GM23338 (cell line): ENCODE measurements at regions not wholly inside any gene's neighbourhood (a gene's known extent, or its start where the extent isn't known, plus 50 kb on each side); places are given as distances from the start of the nearest gene placed in this dataset.

Experiments
- ATAC-seq: fragments of 200-7000 bp; cut with Tn5 transposase; 3 replicates; pipeline ENCODE4 v1.9.1; 2020
- DNase-seq: peaks from one replicate; pipeline ENCODE4 v3.0.0-alpha.2; 2015; ENCODE audit warnings: low spot score
- H2AFZ ChIP-seq: fragments of 200-600 bp; sonication (generic); 2 replicates; pipeline ENCODE4 v1.8.0; 2016; ENCODE audit warnings: antibody characterized with exemption, mild to moderate bottlenecking, moderate library complexity
- H3F3A ChIP-seq: fragments of 200-600 bp; sonication (generic); replicated peaks from 2 replicates; pipeline ENCODE4 v1.8.0; 2017; ENCODE audit warnings: antibody characterized with exemption, mixed run types, low read depth
- H3K27ac ChIP-seq: fragments of 200-600 bp; sonication (generic); 2 replicates; pipeline ENCODE4 v1.6.1; 2016; ENCODE audit warnings: low read depth
- H3K27me3 ChIP-seq: fragments of 200-600 bp; sonication (generic); 2 replicates; pipeline ENCODE4 v1.8.0; 2016; ENCODE audit warnings: mild to moderate bottlenecking, mixed run types, moderate library complexity; ENCODE audit not compliant: insufficient read depth
- H3K36me3 ChIP-seq: fragments of 200-600 bp; sonication (generic); 2 replicates; pipeline ENCODE4 v1.8.0; 2016; ENCODE audit warnings: mild to moderate bottlenecking; ENCODE audit not compliant: insufficient read depth
- H3K4me1 ChIP-seq: fragments of 200-600 bp; sonication (generic); 2 replicates; pipeline ENCODE4 v1.8.0; 2016; ENCODE audit warnings: mild to moderate bottlenecking, moderate library complexity; ENCODE audit not compliant: insufficient read depth
- H3K4me2 ChIP-seq: fragments of 200-600 bp; sonication (generic); 2 replicates; pipeline ENCODE4 v1.7.1; 2017; ENCODE audit warnings: mixed run types
- H3K4me3 ChIP-seq: fragments of 200-600 bp; sonication (generic); 2 replicates; pipeline ENCODE4 v1.6.1; 2016; ENCODE audit warnings: mixed run types
- H3K79me2 ChIP-seq: fragments of 200-600 bp; sonication (generic); replicated peaks from 2 replicates; pipeline ENCODE4 v1.8.0; 2017; ENCODE audit warnings: mild to moderate bottlenecking; ENCODE audit not compliant: insufficient read depth
- H3K9me2 ChIP-seq: fragments of 200-600 bp; sonication (generic); 2 replicates; pipeline ENCODE4 v1.8.0; 2017; ENCODE audit not compliant: insufficient read depth
- H4K20me1 ChIP-seq: fragments of 200-600 bp; sonication (generic); replicated peaks from 2 replicates; pipeline ENCODE4 v1.8.0; 2017; ENCODE audit warnings: mild to moderate bottlenecking; ENCODE audit not compliant: insufficient read depth
- H3K27ac Mint-ChIP-seq: 2 replicates; pipeline ENCODE4 v1.8.0; 2020; ENCODE audit warnings: inconsistent platforms, mild to moderate bottlenecking, moderate library complexity, mixed read lengths
- H3K27me3 Mint-ChIP-seq: 3 replicates; pipeline ENCODE4 v1.8.0; 2022; ENCODE audit warnings: low read depth, mild to moderate bottlenecking, moderate library complexity, mixed read lengths, inconsistent platforms; ENCODE audit not compliant: insufficient read depth, poor library complexity
- H3K36me3 Mint-ChIP-seq: 3 replicates; pipeline ENCODE4 v1.8.0; 2021; ENCODE audit warnings: low read depth, mild to moderate bottlenecking, inconsistent platforms, moderate library complexity, mixed read lengths
- H3K4me1 Mint-ChIP-seq: 3 replicates; pipeline ENCODE4 v1.8.0; 2020; ENCODE audit warnings: mild to moderate bottlenecking, inconsistent platforms, mixed read lengths
- H3K4me3 Mint-ChIP-seq: 3 replicates; pipeline ENCODE4 v1.8.0; 2021; ENCODE audit warnings: moderate library complexity, mild to moderate bottlenecking, inconsistent platforms, mixed read lengths
- H3K9me3 Mint-ChIP-seq: 3 replicates; pipeline ENCODE4 v1.8.0; 2020; ENCODE audit warnings: moderate library complexity, mild to moderate bottlenecking, inconsistent platforms, mixed read lengths
- CREB1 ChIP-seq: fragments of 250-450 bp; sonication (Bioruptor Pico); IDR thresholded peaks from 2 replicates; pipeline ENCODE4 v1.5.0; 2020; ENCODE audit warnings: low read depth, mild to moderate bottlenecking, moderate library complexity
- EZH2 ChIP-seq: fragments of 200-600 bp; sonication (generic); IDR thresholded peaks from one replicate; pipeline ENCODE4 v1.8.0; 2017; ENCODE audit warnings: antibody characterized with exemption, mild to moderate bottlenecking, low read depth; ENCODE audit not compliant: unreplicated experiment
- EZH2phosphoT487 ChIP-seq: fragments of 200-600 bp; sonication (generic); IDR thresholded peaks from one replicate; pipeline ENCODE4 v1.8.1; 2018; ENCODE audit warnings: antibody characterized with exemption; ENCODE audit not compliant: unreplicated experiment
- JUNB ChIP-seq: IDR thresholded peaks from one replicate; pipeline ENCODE4 v1.6.1; 2016; ENCODE audit warnings: antibody characterized with exemption; ENCODE audit not compliant: unreplicated experiment
- NANOG ChIP-seq: IDR thresholded peaks from 2 replicates; pipeline ENCODE4 v1.6.1; 2016; ENCODE audit warnings: antibody characterized with exemption, borderline replicate concordance
- POLR2AphosphoS5 ChIP-seq: IDR thresholded peaks from 2 replicates; pipeline ENCODE4 v1.6.1; 2016; ENCODE audit warnings: antibody characterized with exemption, low read depth
- STAT1 ChIP-seq: IDR thresholded peaks from one replicate; pipeline ENCODE4 v1.6.1; 2016; ENCODE audit warnings: antibody characterized with exemption; ENCODE audit not compliant: unreplicated experiment
- ZNF114 ChIP-seq: fragments of 250-450 bp; sonication (Bioruptor Pico); IDR thresholded peaks from 2 replicates; pipeline ENCODE4 v1.5.0; 2020; ENCODE audit warnings: mild to moderate bottlenecking, moderate library complexity
- ZNF331 ChIP-seq: fragments of 250-450 bp; sonication (Bioruptor Pico); IDR thresholded peaks from 2 replicates; pipeline ENCODE4 v1.5.0; 2020; ENCODE audit warnings: low read depth, mild to moderate bottlenecking, moderate library complexity
- TF ChIP-seq, protein P1 (sequence below): fragments of 250-450 bp; sonication (Bioruptor Pico); IDR thresholded peaks from 2 replicates; pipeline ENCODE4 v1.5.0; 2020; ENCODE audit warnings: mild to moderate bottlenecking, moderate library complexity
- TF ChIP-seq, protein P2 (sequence below), 2 experiments: fragments of 200-600 bp in 1 of 2; sonication (generic) in 1 of 2; conservative IDR thresholded peaks; 2 replicates each; pipeline versions ENCODE4 v1.5.1 to v1.6.1; 2016 to 2017; ENCODE audit warnings: antibody characterized with exemption in 2 of 2, low read depth in 2 of 2, mild to moderate bottlenecking in 2 of 2, moderate library complexity in 1 of 2
- TF ChIP-seq, protein P3 (sequence below): IDR thresholded peaks from one replicate; pipeline ENCODE4 v1.6.1; 2018; ENCODE audit warnings: antibody characterized with exemption; ENCODE audit not compliant: unreplicated experiment
- TF ChIP-seq, protein P4 (sequence below): IDR thresholded peaks from 2 replicates; pipeline ENCODE4 v1.6.1; 2016; ENCODE audit warnings: antibody characterized with exemption

DNA sequence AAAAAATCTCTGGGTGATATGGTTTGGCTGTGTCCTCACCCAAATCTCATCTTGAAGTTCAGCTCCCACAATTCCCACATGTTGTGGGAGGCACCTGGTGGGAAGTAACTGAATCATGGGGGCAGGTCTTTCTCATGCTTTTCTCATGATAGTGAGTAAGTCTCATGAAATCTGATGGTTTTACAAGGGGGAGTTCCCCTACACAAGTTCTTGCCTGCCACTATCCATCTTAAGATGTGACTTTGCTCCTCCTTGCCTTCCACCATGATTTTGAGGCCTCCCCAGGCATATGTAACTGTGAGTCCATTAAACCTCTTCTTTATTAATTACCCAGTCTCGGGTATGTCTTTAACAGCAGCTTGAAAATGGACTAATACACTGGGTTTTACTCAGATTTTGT is 513.9 kb downstream of the TLE4 start:
- no peaks in the 10 kb centered on the region for H3K36me3 Mint-ChIP-seq
- Histone ChIP-seq H2AFZ (no peak overlapping the region), H3K9me2 (no peaks in the 10 kb centered on the region), H3K36me3 (no peaks in the 10 kb centered on the region), H3K4me2 (no peak overlapping the region), H3K4me3 (no peak overlapping the region), H3K27me3 (no peaks in the 10 kb centered on the region), H4K20me1 (no peaks in the 10 kb centered on the region), H3F3A (no peaks in the 10 kb centered on the region), H3K79me2 (no peaks in the 10 kb centered on the region), H3K4me1 (no peaks in the 10 kb centered on the region), H3K27ac (no peak overlapping the region)
- H3K9me3 Mint-ChIP-seq: no peaks in the 10 kb centered on the region
- H3K4me1 Mint-ChIP-seq: no peaks in the 10 kb centered on the region
- TF ChIP-seq JUNB: no peak
- TF ChIP-seq STAT1: no peak
- TF ChIP-seq POLR2AphosphoS5: no peak
- no peak for TF ChIP-seq EZH2phosphoT487
- TF ChIP-seq EZH2: no peak
- TF ChIP-seq NANOG: no peak
- TF ChIP-seq, protein P1, sequence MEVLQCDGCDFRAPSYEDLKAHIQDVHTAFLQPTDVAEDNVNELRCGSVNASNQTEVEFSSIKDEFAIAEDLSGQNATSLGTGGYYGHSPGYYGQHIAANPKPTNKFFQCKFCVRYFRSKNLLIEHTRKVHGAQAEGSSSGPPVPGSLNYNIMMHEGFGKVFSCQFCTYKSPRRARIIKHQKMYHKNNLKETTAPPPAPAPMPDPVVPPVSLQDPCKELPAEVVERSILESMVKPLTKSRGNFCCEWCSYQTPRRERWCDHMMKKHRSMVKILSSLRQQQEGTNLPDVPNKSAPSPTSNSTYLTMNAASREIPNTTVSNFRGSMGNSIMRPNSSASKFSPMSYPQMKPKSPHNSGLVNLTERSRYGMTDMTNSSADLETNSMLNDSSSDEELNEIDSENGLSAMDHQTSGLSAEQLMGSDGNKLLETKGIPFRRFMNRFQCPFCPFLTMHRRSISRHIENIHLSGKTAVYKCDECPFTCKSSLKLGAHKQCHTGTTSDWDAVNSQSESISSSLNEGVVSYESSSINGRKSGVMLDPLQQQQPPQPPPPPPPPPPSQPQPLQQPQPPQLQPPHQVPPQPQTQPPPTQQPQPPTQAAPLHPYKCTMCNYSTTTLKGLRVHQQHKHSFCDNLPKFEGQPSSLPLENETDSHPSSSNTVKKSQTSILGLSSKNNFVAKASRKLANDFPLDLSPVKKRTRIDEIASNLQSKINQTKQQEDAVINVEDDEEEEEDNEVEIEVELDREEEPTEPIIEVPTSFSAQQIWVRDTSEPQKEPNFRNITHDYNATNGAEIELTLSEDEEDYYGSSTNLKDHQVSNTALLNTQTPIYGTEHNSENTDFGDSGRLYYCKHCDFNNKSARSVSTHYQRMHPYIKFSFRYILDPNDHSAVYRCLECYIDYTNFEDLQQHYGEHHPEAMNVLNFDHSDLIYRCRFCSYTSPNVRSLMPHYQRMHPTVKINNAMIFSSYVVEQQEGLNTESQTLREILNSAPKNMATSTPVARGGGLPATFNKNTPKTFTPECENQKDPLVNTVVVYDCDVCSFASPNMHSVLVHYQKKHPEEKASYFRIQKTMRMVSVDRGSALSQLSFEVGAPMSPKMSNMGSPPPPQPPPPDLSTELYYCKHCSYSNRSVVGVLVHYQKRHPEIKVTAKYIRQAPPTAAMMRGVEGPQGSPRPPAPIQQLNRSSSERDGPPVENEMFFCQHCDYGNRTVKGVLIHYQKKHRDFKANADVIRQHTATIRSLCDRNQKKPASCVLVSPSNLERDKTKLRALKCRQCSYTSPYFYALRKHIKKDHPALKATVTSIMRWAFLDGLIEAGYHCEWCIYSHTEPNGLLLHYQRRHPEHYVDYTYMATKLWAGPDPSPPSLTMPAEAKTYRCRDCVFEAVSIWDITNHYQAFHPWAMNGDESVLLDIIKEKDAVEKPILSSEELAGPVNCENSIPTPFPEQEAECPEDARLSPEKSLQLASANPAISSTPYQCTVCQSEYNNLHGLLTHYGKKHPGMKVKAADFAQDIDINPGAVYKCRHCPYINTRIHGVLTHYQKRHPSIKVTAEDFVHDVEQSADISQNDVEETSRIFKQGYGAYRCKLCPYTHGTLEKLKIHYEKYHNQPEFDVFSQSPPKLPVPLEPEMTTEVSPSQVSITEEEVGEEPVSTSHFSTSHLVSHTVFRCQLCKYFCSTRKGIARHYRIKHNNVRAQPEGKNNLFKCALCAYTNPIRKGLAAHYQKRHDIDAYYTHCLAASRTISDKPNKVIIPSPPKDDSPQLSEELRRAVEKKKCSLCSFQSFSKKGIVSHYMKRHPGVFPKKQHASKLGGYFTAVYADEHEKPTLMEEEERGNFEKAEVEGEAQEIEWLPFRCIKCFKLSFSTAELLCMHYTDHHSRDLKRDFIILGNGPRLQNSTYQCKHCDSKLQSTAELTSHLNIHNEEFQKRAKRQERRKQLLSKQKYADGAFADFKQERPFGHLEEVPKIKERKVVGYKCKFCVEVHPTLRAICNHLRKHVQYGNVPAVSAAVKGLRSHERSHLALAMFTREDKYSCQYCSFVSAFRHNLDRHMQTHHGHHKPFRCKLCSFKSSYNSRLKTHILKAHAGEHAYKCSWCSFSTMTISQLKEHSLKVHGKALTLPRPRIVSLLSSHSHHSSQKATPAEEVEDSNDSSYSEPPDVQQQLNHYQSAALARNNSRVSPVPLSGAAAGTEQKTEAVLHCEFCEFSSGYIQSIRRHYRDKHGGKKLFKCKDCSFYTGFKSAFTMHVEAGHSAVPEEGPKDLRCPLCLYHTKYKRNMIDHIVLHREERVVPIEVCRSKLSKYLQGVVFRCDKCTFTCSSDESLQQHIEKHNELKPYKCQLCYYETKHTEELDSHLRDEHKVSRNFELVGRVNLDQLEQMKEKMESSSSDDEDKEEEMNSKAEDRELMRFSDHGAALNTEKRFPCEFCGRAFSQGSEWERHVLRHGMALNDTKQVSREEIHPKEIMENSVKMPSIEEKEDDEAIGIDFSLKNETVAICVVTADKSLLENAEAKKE (CRISPR knock-in tag): no peak
- TF ChIP-seq, protein P2, sequence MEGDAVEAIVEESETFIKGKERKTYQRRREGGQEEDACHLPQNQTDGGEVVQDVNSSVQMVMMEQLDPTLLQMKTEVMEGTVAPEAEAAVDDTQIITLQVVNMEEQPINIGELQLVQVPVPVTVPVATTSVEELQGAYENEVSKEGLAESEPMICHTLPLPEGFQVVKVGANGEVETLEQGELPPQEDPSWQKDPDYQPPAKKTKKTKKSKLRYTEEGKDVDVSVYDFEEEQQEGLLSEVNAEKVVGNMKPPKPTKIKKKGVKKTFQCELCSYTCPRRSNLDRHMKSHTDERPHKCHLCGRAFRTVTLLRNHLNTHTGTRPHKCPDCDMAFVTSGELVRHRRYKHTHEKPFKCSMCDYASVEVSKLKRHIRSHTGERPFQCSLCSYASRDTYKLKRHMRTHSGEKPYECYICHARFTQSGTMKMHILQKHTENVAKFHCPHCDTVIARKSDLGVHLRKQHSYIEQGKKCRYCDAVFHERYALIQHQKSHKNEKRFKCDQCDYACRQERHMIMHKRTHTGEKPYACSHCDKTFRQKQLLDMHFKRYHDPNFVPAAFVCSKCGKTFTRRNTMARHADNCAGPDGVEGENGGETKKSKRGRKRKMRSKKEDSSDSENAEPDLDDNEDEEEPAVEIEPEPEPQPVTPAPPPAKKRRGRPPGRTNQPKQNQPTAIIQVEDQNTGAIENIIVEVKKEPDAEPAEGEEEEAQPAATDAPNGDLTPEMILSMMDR (conservative IDR thresholded peaks at IDR 0.05; ENCODE audit: low read depth in 2 of 2): no peak
- TF ChIP-seq, protein P3, sequence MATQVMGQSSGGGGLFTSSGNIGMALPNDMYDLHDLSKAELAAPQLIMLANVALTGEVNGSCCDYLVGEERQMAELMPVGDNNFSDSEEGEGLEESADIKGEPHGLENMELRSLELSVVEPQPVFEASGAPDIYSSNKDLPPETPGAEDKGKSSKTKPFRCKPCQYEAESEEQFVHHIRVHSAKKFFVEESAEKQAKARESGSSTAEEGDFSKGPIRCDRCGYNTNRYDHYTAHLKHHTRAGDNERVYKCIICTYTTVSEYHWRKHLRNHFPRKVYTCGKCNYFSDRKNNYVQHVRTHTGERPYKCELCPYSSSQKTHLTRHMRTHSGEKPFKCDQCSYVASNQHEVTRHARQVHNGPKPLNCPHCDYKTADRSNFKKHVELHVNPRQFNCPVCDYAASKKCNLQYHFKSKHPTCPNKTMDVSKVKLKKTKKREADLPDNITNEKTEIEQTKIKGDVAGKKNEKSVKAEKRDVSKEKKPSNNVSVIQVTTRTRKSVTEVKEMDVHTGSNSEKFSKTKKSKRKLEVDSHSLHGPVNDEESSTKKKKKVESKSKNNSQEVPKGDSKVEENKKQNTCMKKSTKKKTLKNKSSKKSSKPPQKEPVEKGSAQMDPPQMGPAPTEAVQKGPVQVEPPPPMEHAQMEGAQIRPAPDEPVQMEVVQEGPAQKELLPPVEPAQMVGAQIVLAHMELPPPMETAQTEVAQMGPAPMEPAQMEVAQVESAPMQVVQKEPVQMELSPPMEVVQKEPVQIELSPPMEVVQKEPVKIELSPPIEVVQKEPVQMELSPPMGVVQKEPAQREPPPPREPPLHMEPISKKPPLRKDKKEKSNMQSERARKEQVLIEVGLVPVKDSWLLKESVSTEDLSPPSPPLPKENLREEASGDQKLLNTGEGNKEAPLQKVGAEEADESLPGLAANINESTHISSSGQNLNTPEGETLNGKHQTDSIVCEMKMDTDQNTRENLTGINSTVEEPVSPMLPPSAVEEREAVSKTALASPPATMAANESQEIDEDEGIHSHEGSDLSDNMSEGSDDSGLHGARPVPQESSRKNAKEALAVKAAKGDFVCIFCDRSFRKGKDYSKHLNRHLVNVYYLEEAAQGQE: no peak
- TF ChIP-seq, protein P4, sequence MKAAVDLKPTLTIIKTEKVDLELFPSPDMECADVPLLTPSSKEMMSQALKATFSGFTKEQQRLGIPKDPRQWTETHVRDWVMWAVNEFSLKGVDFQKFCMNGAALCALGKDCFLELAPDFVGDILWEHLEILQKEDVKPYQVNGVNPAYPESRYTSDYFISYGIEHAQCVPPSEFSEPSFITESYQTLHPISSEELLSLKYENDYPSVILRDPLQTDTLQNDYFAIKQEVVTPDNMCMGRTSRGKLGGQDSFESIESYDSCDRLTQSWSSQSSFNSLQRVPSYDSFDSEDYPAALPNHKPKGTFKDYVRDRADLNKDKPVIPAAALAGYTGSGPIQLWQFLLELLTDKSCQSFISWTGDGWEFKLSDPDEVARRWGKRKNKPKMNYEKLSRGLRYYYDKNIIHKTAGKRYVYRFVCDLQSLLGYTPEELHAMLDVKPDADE: no peak
- no peak for TF ChIP-seq CREB1
- no peak for TF ChIP-seq ZNF331 (CRISPR knock-in tag)
- TF ChIP-seq ZNF114 (CRISPR knock-in tag): no peak
- ATAC-seq: no peak
- H3K27me3 Mint-ChIP-seq: no peaks in the 10 kb centered on the region
- DNase-seq: no peak
- no peak overlapping the region for H3K4me3 Mint-ChIP-seq
- H3K27ac Mint-ChIP-seq: no peak overlapping the region
